ENCODE measurements at regions not wholly inside any gene's neighbourhood (a gene's known extent, or its start where the extent isn't known, plus 50 kb on each side); places are given as distances from the start of the nearest gene placed in this dataset.

GRCh38 chr2:107418708-107419107 lies 408.0 kb upstream of the RGPD4 start:
- no peak for DNase-seq (ENCODE audit: extremely low read depth, low read depth)

GRCh38 chr2:107419191-107419590 lies 407.5 kb upstream of the RGPD4 start:
- DNase-seq (ENCODE audit: extremely low read depth, low read depth): no peak

GRCh38 chr2:107428781-107429180 lies 397.9 kb upstream of the RGPD4 start:
- no peak for DNase-seq (ENCODE audit: extremely low read depth, low read depth)

GRCh38 chr2:107430006-107430405 lies 396.7 kb upstream of the RGPD4 start:
- no peak for DNase-seq (ENCODE audit: extremely low read depth, low read depth)

GRCh38 chr2:107430596-107431266 lies 396.0 kb upstream of the RGPD4 start:
- DNase-seq (ENCODE audit: extremely low read depth, low read depth): no peak

GRCh38 chr2:107436281-107436680 lies 390.4 kb upstream of the RGPD4 start:
- DNase-seq (ENCODE audit: extremely low read depth, low read depth): no peak

GRCh38 chr2:107437265-107437664 lies 389.4 kb upstream of the RGPD4 start:
- no peak for DNase-seq (ENCODE audit: extremely low read depth, low read depth)

- DNase-seq (ENCODE audit: extremely low read depth, low read depth): no peak
Observed at GRCh38 chr2:107437807-107438206, 388.9 kb upstream of the RGPD4 start.

- no peak for DNase-seq (ENCODE audit: extremely low read depth, low read depth)
Observed at GRCh38 chr2:107448160-107448559, 378.5 kb upstream of the RGPD4 start.

- DNase-seq (ENCODE audit: extremely low read depth, low read depth): no peak
Observed at GRCh38 chr2:107461301-107461700, 365.4 kb upstream of the RGPD4 start.

- no peak for DNase-seq (ENCODE audit: extremely low read depth, low read depth)
Observed at GRCh38 chr2:107462181-107462580, 364.5 kb upstream of the RGPD4 start.

GRCh38 chr2:107466241-107466640 lies 360.5 kb upstream of the RGPD4 start:
- DNase-seq (ENCODE audit: extremely low read depth, low read depth): no peak

- DNase-seq (ENCODE audit: extremely low read depth, low read depth): no peak
Observed at GRCh38 chr2:107466984-107467773, 359.5 kb upstream of the RGPD4 start.

- DNase-seq (ENCODE audit: extremely low read depth, low read depth): no peak
Observed at GRCh38 chr2:107469437-107469995, 357.2 kb upstream of the RGPD4 start.

GRCh38 chr2:107473150-107473549 lies 353.5 kb upstream of the RGPD4 start:
- no peak for DNase-seq (ENCODE audit: extremely low read depth, low read depth)

GRCh38 chr2:107475859-107476258 lies 350.8 kb upstream of the RGPD4 start:
- no peak for DNase-seq (ENCODE audit: extremely low read depth, low read depth)

GRCh38 chr2:107502539-107502938 lies 324.2 kb upstream of the RGPD4 start:
- DNase-seq (ENCODE audit: extremely low read depth, low read depth): no peak

- DNase-seq (ENCODE audit: extremely low read depth, low read depth): no peak
Observed at GRCh38 chr2:107511970-107512789, 314.5 kb upstream of the RGPD4 start.

- DNase-seq (ENCODE audit: extremely low read depth, low read depth): no peak
Observed at GRCh38 chr2:107525406-107525805, 301.3 kb upstream of the RGPD4 start.

- DNase-seq (ENCODE audit: extremely low read depth, low read depth): peak; percentile 24
Observed at GRCh38 chr2:107529146-107529545, 297.5 kb upstream of the RGPD4 start.

- no peak for DNase-seq (ENCODE audit: extremely low read depth, low read depth)
Observed at GRCh38 chr2:107530046-107530445, 296.6 kb upstream of the RGPD4 start.
